ENCODE measurements at regions not wholly inside any gene's neighbourhood (a gene's known extent, or its start where the extent isn't known, plus 50 kb on each side); places are given as distances from the start of the nearest gene placed in this dataset.

- TF ChIP-seq CHD7 (IDR thresholded peaks at IDR 0.05; ENCODE audit: insufficient replicate concordance, low read length) = no peak
- no peak for TF ChIP-seq SIN3A (conservative IDR thresholded peaks at IDR 0.05 in 1 of 2, IDR thresholded peaks at IDR 0.05 in 1 of 2; ENCODE audit: low read depth in 1 of 2, low read length in 2 of 2)
- TF ChIP-seq POLR2AphosphoS5 (IDR thresholded peaks at IDR 0.05; ENCODE audit: low read depth, low read length) = no peak
- no peak for TF ChIP-seq CBX8 (IDR thresholded peaks at IDR 0.05; ENCODE audit: borderline replicate concordance, low read depth, low read length)
- TF ChIP-seq RBBP5 (IDR thresholded peaks at IDR 0.05; ENCODE audit: borderline replicate concordance, low read depth, low read length) = no peak
- no peak for TF ChIP-seq HDAC6 (IDR thresholded peaks at IDR 0.05; ENCODE audit: low read depth, low read length)
- TF ChIP-seq PHF8 (conservative IDR thresholded peaks at IDR 0.05; ENCODE audit: low read depth, low read length) = no peak
- no peak for TF ChIP-seq NRF1 (IDR thresholded peaks at IDR 0.05; ENCODE audit: low read depth, low read length)
- no peak for TF ChIP-seq ATF3 (IDR thresholded peaks at IDR 0.05; ENCODE audit: insufficient read depth, low read depth, low read length)
- TF ChIP-seq, protein P1, sequence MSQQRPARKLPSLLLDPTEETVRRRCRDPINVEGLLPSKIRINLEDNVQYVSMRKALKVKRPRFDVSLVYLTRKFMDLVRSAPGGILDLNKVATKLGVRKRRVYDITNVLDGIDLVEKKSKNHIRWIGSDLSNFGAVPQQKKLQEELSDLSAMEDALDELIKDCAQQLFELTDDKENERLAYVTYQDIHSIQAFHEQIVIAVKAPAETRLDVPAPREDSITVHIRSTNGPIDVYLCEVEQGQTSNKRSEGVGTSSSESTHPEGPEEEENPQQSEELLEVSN (IDR thresholded peaks at IDR 0.05) = no peak
- TF ChIP-seq TAF1 (IDR thresholded peaks at IDR 0.05; ENCODE audit: low read depth, low read length) = no peak
These were observed 265.0 kb downstream of the KCNJ3 start (continued) for GRCh38 chr2:154963511-154963910.

Data from H1 (cell line).